Osteocyte (in vitro differentiated cells): ENCODE measurements at regions not wholly inside any gene's neighbourhood (a gene's known extent, or its start where the extent isn't known, plus 50 kb on each side); places are given as distances from the start of the nearest gene placed in this dataset.

Experiments
- DNase-seq: peaks from one replicate; pipeline ENCODE4 v3.0.0; 2021; ENCODE audit warnings: mixed read lengths; ENCODE audit not compliant: unreplicated experiment; ENCODE audit errors: extremely low spot score
- H3K27ac Mint-ChIP-seq: one replicate; pipeline ENCODE4 v1.8.0; 2021; ENCODE audit warnings: mild to moderate bottlenecking, mixed read lengths; ENCODE audit not compliant: unreplicated experiment
- H3K27me3 Mint-ChIP-seq: one replicate; pipeline ENCODE4 v1.8.0; 2021; ENCODE audit warnings: mixed read lengths; ENCODE audit not compliant: unreplicated experiment
- H3K36me3 Mint-ChIP-seq: one replicate; pipeline ENCODE4 v1.8.0; 2021; ENCODE audit warnings: mixed read lengths; ENCODE audit not compliant: unreplicated experiment
- H3K4me1 Mint-ChIP-seq: one replicate; pipeline ENCODE4 v1.8.0; 2021; ENCODE audit warnings: mixed read lengths; ENCODE audit not compliant: unreplicated experiment
- H3K4me3 Mint-ChIP-seq: one replicate; pipeline ENCODE4 v1.8.0; 2021; ENCODE audit warnings: mild to moderate bottlenecking, moderate library complexity, mixed read lengths; ENCODE audit not compliant: unreplicated experiment
- H3K9me3 Mint-ChIP-seq: one replicate; pipeline ENCODE4 v1.8.0; 2021; ENCODE audit warnings: mixed read lengths; ENCODE audit not compliant: unreplicated experiment
- TF ChIP-seq, protein P1 (sequence below): fragments of 200-600 bp; sonication (generic); IDR thresholded peaks from 2 replicates; pipeline ENCODE4 v1.5.0; 2021; ENCODE audit warnings: antibody characterized with exemption, mild to moderate bottlenecking, moderate library complexity

DNA sequence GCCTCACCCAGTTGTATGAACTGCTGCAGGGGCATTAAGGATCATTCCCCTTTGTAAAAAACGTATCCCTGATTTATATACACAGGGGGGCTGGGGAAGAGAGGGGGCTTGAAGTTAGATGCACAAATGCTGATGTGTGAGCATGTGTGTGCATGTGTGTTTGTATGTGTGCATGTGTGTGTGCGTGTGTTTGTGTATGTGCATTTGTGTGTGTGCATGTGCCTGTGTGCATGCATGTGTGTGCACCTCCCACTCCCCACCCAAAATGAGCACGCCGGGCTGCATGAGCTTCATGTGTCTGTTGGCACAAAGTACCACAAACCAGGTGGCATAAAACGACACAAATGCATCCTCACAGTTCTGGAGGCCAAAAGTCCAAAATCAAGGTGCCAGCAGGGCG is 1315.2 kb downstream of the TBC1D22A start:
- Mint-ChIP-seq H3K27ac (no peak overlapping the region), H3K9me3 (peaks cover 4% of the 10 kb centered on the region), H3K4me1 (no peaks in the 10 kb centered on the region), H3K36me3 (no peaks in the 10 kb centered on the region), H3K27me3 (peaks cover under 1% of the 10 kb centered on the region), H3K4me3 (no peak overlapping the region)
- no peak for DNase-seq
- TF ChIP-seq, protein P1, sequence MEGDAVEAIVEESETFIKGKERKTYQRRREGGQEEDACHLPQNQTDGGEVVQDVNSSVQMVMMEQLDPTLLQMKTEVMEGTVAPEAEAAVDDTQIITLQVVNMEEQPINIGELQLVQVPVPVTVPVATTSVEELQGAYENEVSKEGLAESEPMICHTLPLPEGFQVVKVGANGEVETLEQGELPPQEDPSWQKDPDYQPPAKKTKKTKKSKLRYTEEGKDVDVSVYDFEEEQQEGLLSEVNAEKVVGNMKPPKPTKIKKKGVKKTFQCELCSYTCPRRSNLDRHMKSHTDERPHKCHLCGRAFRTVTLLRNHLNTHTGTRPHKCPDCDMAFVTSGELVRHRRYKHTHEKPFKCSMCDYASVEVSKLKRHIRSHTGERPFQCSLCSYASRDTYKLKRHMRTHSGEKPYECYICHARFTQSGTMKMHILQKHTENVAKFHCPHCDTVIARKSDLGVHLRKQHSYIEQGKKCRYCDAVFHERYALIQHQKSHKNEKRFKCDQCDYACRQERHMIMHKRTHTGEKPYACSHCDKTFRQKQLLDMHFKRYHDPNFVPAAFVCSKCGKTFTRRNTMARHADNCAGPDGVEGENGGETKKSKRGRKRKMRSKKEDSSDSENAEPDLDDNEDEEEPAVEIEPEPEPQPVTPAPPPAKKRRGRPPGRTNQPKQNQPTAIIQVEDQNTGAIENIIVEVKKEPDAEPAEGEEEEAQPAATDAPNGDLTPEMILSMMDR = no peak

DNA sequence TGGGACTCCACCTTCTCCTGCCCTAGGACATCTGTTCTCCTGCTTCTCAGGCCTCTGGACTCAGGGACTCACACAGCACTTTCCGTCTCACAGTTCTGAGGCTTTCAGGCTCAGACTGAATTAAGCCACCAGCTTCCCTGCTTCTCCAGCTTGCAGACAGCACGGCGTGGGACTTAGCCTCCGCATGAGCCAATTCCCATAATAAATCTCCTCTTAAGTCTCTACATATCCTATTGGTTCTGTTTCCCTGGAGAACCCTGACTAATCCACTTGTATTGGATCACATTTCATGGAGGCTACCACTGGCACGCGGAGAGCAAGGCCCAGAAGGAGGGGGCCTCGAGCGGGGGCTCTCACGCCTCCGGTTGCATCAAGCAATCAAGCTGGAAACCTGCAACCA is 1313.6 kb downstream of the TBC1D22A start:
- Mint-ChIP-seq H3K27ac (no peak overlapping the region), H3K4me3 (no peak overlapping the region), H3K36me3 (no peaks in the 10 kb centered on the region), H3K4me1 (no peaks in the 10 kb centered on the region), H3K27me3 (no peaks in the 10 kb centered on the region), H3K9me3 (peaks cover 4% of the 10 kb centered on the region)
- no peak for DNase-seq
- TF ChIP-seq, protein P1 = no peak

DNA sequence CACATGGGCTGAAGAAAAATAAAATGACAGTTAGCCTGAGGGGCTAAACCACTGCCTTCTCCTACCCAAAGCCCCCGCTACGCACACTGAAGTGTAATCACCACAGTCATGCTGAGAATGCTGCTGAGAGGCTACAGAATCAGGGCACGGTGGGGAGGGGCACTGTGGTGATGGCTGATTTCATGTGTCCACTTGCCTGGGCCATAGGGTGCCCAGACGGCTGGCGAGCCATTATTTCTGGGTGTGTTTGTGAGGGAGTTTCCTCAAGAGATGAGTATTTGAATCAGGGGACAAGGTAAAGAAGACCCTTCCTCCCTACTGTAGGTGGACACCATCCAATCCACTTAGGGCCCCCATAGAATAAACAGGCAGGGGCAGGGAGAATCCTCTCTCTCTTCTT is 1313.2 kb downstream of the TBC1D22A start:
- Mint-ChIP-seq H3K4me3 (no peak overlapping the region), H3K27ac (no peak overlapping the region), H3K9me3 (peaks cover 4% of the 10 kb centered on the region), H3K4me1 (no peaks in the 10 kb centered on the region), H3K27me3 (no peaks in the 10 kb centered on the region), H3K36me3 (no peaks in the 10 kb centered on the region)
- no peak for DNase-seq
- TF ChIP-seq, protein P1 = no peak

DNA sequence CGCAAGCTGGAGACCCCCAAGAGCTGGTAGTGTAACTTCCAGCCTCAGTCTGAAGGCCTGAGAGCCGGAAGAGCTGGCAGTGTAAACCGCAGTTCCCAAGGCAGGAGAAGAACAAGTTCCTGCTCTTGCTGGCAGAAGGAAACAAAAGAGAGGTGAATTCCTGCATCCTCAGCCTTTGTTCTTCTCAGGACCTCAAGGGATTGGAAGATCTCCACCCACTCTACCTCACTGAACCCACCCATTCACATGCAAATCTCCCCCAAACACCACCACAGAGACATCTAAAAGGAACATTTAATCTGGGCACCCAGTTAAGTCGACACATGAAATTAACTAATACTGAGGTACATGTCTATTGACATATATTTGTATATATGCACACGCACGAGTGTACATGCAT is 1310.3 kb downstream of the TBC1D22A start:
- TF ChIP-seq, protein P1 = no peak
- Mint-ChIP-seq H3K27me3 (no peaks in the 10 kb centered on the region), H3K4me3 (no peak overlapping the region), H3K9me3 (peaks cover 12% of the 10 kb centered on the region), H3K27ac (no peak overlapping the region), H3K36me3 (no peaks in the 10 kb centered on the region), H3K4me1 (no peaks in the 10 kb centered on the region)
- no peak for DNase-seq

DNA sequence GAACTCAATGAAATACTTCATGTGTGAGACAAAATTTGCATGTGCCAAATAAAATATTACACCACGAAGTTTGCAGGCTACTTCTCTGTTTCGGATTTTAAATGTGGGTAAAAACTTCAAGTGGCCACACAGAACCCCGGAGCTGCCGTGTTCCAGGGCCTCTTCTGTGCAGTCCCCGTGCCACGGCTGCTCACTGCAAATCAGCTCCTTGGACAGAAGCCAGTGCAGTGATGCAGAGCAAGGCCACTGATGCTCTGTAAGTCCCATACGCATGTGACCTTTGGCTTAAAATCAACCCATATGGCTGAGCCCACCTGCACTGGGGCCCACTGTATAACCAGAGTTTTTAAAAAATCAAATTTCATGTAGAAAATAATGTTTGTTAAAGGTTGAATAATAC is 1309.4 kb downstream of the TBC1D22A start:
- H3K36me3 Mint-ChIP-seq = no peaks in the 10 kb centered on the region
- no peak for DNase-seq
- H3K27me3 Mint-ChIP-seq = no peaks in the 10 kb centered on the region
- H3K9me3 Mint-ChIP-seq = peaks cover 16% of the 10 kb centered on the region
- H3K4me1 Mint-ChIP-seq = no peaks in the 10 kb centered on the region
- TF ChIP-seq, protein P1 = no peak
- H3K27ac Mint-ChIP-seq = no peak overlapping the region
- no peak overlapping the region for H3K4me3 Mint-ChIP-seq
